HCT116 (cell line): ENCODE measurements at regions not wholly inside any gene's neighbourhood (a gene's known extent, or its start where the extent isn't known, plus 50 kb on each side); places are given as distances from the start of the nearest gene placed in this dataset.
A peak's percentile ranks its signal among the peaks of the same experiment; 100 is the strongest.

ENCODE experiments used
- ATAC-seq: fragments of 200-7000 bp; cut with Tn5 transposase; 2 replicates; pipeline ENCODE4 v1.9.1; 2020; ENCODE audit warnings: mild to moderate bottlenecking, moderate library complexity
- BruUV-seq: library from RNA; stranded (reverse); fragments of 400-500 nt; replicated peaks from 2 replicates; lab custom pipeline; 2021; lab: Mats Ljungman, UMichigan
- CTCF ChIA-PET: fragments of 300-600 bp; sonication (Branson Sonifier 250); formaldehyde crosslinking; loops from one replicate; lab custom pipeline; 2021; ENCODE audit warnings: antibody characterized with exemption; lab: Charles Lee
- POLR2A ChIA-PET: fragments of 300-600, 350-600 bp; sonication (Branson Sonifier 250); formaldehyde crosslinking; loops from one replicate; lab custom pipeline; 2021; ENCODE audit warnings: antibody characterized with exemption; lab: Charles Lee
- RAD21 ChIA-PET, 2 experiments: fragments of 300-600 bp; sonication (Branson Sonifier 250); formaldehyde crosslinking; loops; one replicate each; lab custom pipeline; 2023; ENCODE audit warnings: low total read pairs in 2 of 2; ENCODE audit not compliant: uncharacterized antibody in 2 of 2, unreplicated experiment in 2 of 2, low non-redundant PET in 1 of 2; lab: Charles Lee
- DNase-seq: peaks from one replicate; pipeline ENCODE4 v3.0.0-alpha.2; 2010; ENCODE audit warnings: low read depth, low spot score
- H2AFZ ChIP-seq: fragments of 200-600 bp; shearing (Covaris generic), sonication (generic); 2 replicates; pipeline ENCODE4 v1.6.1; 2017; ENCODE audit warnings: low read depth, mixed run types, mixed read lengths, antibody characterized with exemption, low read length; ENCODE audit not compliant: poor library complexity, severe bottlenecking
- H3K27ac ChIP-seq: 2 replicates; pipeline ENCODE4 v1.5.1; 2012; ENCODE audit warnings: low read depth, low read length
- H3K27me3 ChIP-seq: fragments of 200-600 bp; sonication (generic); 2 replicates; pipeline ENCODE4 v1.6.1; 2016; ENCODE audit warnings: mixed run types, low read length, mixed read lengths; ENCODE audit not compliant: insufficient read depth
- H3K36me3 ChIP-seq, 2 experiments: fragments of 200-500 bp in 1 of 2; fragments of 200-600 bp in 1 of 2; sonication (Bioruptor generic) in 1 of 2; sonication (generic) in 1 of 2; 2 replicates each; pipeline versions ENCODE4 v1.5.1 to v1.6.1; 2014 to 2016; ENCODE audit warnings: low read length in 2 of 2, inconsistent platforms in 1 of 2, mixed read lengths in 1 of 2, mixed run types in 1 of 2; ENCODE audit not compliant: insufficient read depth in 2 of 2, control insufficient read depth in 1 of 2
- H3K4me1 ChIP-seq, 2 experiments: fragments of 200-600 bp in 1 of 2; sonication (generic) in 1 of 2; 2 replicates each; pipeline versions ENCODE4 v1.5.1 to v1.6.1; 2012 to 2017; ENCODE audit warnings: low read length in 2 of 2, inconsistent platforms in 1 of 2, mild to moderate bottlenecking in 1 of 2, mixed read lengths in 1 of 2, mixed run types in 1 of 2, moderate library complexity in 1 of 2; ENCODE audit not compliant: insufficient read depth in 2 of 2, control insufficient read depth in 1 of 2
- H3K4me2 ChIP-seq: fragments of 200-600 bp; sonication (generic); 2 replicates; pipeline ENCODE4 v1.6.1; 2017; ENCODE audit warnings: mixed run types, low read length, mixed read lengths
- H3K4me3 ChIP-seq, 2 experiments: fragments of 200-600 bp in 1 of 2; sonication (generic) in 1 of 2; replicated peaks in 1 of 2; 2 replicates each; pipeline ENCODE4 v1.5.1; 2011 to 2016; ENCODE audit warnings: low read length in 2 of 2, control low read depth in 1 of 2, low read depth in 1 of 2, mild to moderate bottlenecking in 1 of 2, mixed read lengths in 1 of 2, mixed run types in 1 of 2
- H3K79me2 ChIP-seq: fragments of 200-600 bp; sonication (generic); 2 replicates; pipeline ENCODE4 v1.6.1; 2017; ENCODE audit warnings: mild to moderate bottlenecking, mixed run types, low read length, moderate library complexity, mixed read lengths; ENCODE audit not compliant: insufficient read depth
- H3K9ac ChIP-seq: fragments of 200-600 bp; sonication (generic); 2 replicates; pipeline ENCODE4 v1.6.1; 2016; ENCODE audit warnings: low read length, mixed read lengths
- H3K9me2 ChIP-seq: fragments of 200-600 bp; sonication (generic), shearing (Covaris generic); 2 replicates; pipeline ENCODE4 v1.6.1; 2017; ENCODE audit warnings: mixed run types, mild to moderate bottlenecking, moderate library complexity; ENCODE audit not compliant: insufficient read depth
- H3K9me3 ChIP-seq, 2 experiments: fragments of 200-500 bp in 1 of 2; fragments of 200-600 bp in 1 of 2; sonication (Bioruptor generic) in 1 of 2; sonication (generic) in 1 of 2; 2 replicates each; pipeline ENCODE4 v1.6.1; 2014 to 2017; ENCODE audit warnings: low read length in 2 of 2, mixed read lengths in 2 of 2, inconsistent platforms in 1 of 2, low read depth in 1 of 2, mild to moderate bottlenecking in 1 of 2, mixed run types in 1 of 2, moderate library complexity in 1 of 2; ENCODE audit not compliant: control insufficient read depth in 1 of 2, insufficient read depth in 1 of 2
- H4K20me1 ChIP-seq: fragments of 200-600 bp; sonication (generic), shearing (Covaris generic); 2 replicates; pipeline ENCODE4 v1.6.1; 2017; ENCODE audit warnings: mixed run types, mild to moderate bottlenecking, moderate library complexity; ENCODE audit not compliant: insufficient read depth
- CBX3 ChIP-seq: IDR thresholded peaks from 2 replicates; pipeline ENCODE4 v1.6.1; 2012; ENCODE audit warnings: low read depth
- EZH2 ChIP-seq: fragments of 200-600 bp; sonication (generic); IDR thresholded peaks from 2 replicates; pipeline ENCODE4 v1.6.1; 2017; ENCODE audit warnings: antibody characterized with exemption, mixed run types
- JUND ChIP-seq: IDR thresholded peaks from 2 replicates; pipeline ENCODE4 v1.6.1; 2012
- MAX ChIP-seq: IDR thresholded peaks from 2 replicates; pipeline ENCODE4 v1.6.1; 2012
- POLR2A ChIP-seq: IDR thresholded peaks from 2 replicates; pipeline ENCODE4 v1.7.0; 2011; ENCODE audit warnings: borderline replicate concordance; ENCODE audit not compliant: insufficient read depth, insufficient read length; ENCODE audit errors: extremely low read depth
- TCF7L2 ChIP-seq: IDR thresholded peaks from 2 replicates; pipeline ENCODE4 v1.7.0; 2011; ENCODE audit warnings: borderline replicate concordance, inconsistent platforms; ENCODE audit not compliant: insufficient read depth, insufficient read length; ENCODE audit errors: extremely low read depth
- YY1 ChIP-seq: IDR thresholded peaks from 2 replicates; pipeline ENCODE4 v1.6.1; 2011; ENCODE audit warnings: low read length, low read depth, moderate library complexity, mild to moderate bottlenecking; ENCODE audit not compliant: insufficient replicate concordance; ENCODE audit errors: extremely low read depth
- ZNF274 ChIP-seq: fragments of 200-500 bp; sonication (Bioruptor generic); IDR thresholded peaks from 2 replicates; pipeline ENCODE4 v1.6.1; 2014; ENCODE audit warnings: mild to moderate bottlenecking, low read depth, low read length, inconsistent platforms
- intact Hi-C: fragments of 100-400 bp; cut with micrococcal nuclease; formaldehyde crosslinking; loops from 2 replicates; pipeline ENCODE4 v1.10.0; 2022
- TF ChIP-seq, protein P1 (sequence below): IDR thresholded peaks from 2 replicates; pipeline ENCODE4 v1.6.1; 2012; ENCODE audit warnings: low read depth
- TF ChIP-seq, protein P2 (sequence below), 3 experiments: fragments of 200-600 bp in 1 of 3; sonication (generic) in 1 of 3; IDR thresholded peaks in 2 of 3; conservative IDR thresholded peaks in 1 of 3; 2 replicates each; pipeline ENCODE4 v1.5.1; 2012 to 2017; ENCODE audit warnings: low read depth in 2 of 3, low read length in 2 of 3, antibody characterized with exemption in 1 of 3, borderline replicate concordance in 1 of 3, control low read depth in 1 of 3, mild to moderate bottlenecking in 1 of 3, mixed read lengths in 1 of 3, mixed run types in 1 of 3, moderate library complexity in 1 of 3; ENCODE audit not compliant: insufficient read depth in 1 of 3

- no peak for TF ChIP-seq ZNF274
Measured at GRCh38 chr5:26563979-26564378, 474.4 kb downstream of the CDH9 start (continued).

GRCh38 chr5:26553079-26553478 is 485.3 kb downstream of the CDH9 start:
- Histone ChIP-seq H3K4me1 (no peaks in the 10 kb centered on the region), H3K36me3 (no peaks in the 10 kb centered on the region), H3K4me3 (no peak overlapping the region), H3K9ac (no peak overlapping the region), H3K27ac (no peak overlapping the region), H4K20me1 (no peaks in the 10 kb centered on the region), H3K79me2 (no peaks in the 10 kb centered on the region), H3K9me3 (peaks cover 7 to 12% of the 10 kb centered on the region in 2 experiments; a peak in 3 of 4 replicates), H3K9me2 (no peaks in the 10 kb centered on the region)
- no TSS peak for BruUV-seq
- ChIA-PET RAD21 (no interaction called here), POLR2A (no interaction called here), CTCF (no interaction called here)
- ATAC-seq: no peak
- intact Hi-C loops: no loop called here
- no peak for TF ChIP-seq CBX3
- TF ChIP-seq TCF7L2: peak; percentile 86
- TF ChIP-seq, all 23 proteins: peak for 1
- no peaks in the 10 kb centered on the region for H3K27me3 ChIP-seq
- no peak for DNase-seq
- H2AFZ ChIP-seq: no peak overlapping the region
- H3K4me2 ChIP-seq: no peak overlapping the region

GRCh38 chr5:26543987-26544386 is 494.4 kb downstream of the CDH9 start:
- no peak for ATAC-seq
- intact Hi-C loops: no loop called here
- H3K4me1 ChIP-seq: no peaks in the 10 kb centered on the region
- no TSS peak for BruUV-seq
- no peak overlapping the region for H2AFZ ChIP-seq
- no peaks in the 10 kb centered on the region for H3K9me2 ChIP-seq
- H3K4me3 ChIP-seq: no peak overlapping the region
- RAD21 ChIA-PET: no interaction called here
- H3K4me2 ChIP-seq: no peak overlapping the region
- H3K9ac ChIP-seq: no peak overlapping the region
- H3K36me3 ChIP-seq: no peaks in the 10 kb centered on the region
- no peaks in the 10 kb centered on the region for H3K79me2 ChIP-seq
- DNase-seq: no peak
- no peaks in the 10 kb centered on the region for H3K27me3 ChIP-seq
- no peak overlapping the region for H3K27ac ChIP-seq
- H4K20me1 ChIP-seq: no peaks in the 10 kb centered on the region
- POLR2A ChIA-PET: no interaction called here
- H3K9me3 ChIP-seq: peaks cover 4 to 8% of the 10 kb centered on the region in 2 experiments; a peak in 2 of 4 replicates
- CTCF ChIA-PET: no interaction called here
- TF ChIP-seq EZH2 (no peak), ZNF274 (no peak), TCF7L2 (no peak), POLR2A (no peak), YY1 (no peak), CBX3 (no peak), JUND (no peak), MAX (no peak)
- TF ChIP-seq, protein P1, sequence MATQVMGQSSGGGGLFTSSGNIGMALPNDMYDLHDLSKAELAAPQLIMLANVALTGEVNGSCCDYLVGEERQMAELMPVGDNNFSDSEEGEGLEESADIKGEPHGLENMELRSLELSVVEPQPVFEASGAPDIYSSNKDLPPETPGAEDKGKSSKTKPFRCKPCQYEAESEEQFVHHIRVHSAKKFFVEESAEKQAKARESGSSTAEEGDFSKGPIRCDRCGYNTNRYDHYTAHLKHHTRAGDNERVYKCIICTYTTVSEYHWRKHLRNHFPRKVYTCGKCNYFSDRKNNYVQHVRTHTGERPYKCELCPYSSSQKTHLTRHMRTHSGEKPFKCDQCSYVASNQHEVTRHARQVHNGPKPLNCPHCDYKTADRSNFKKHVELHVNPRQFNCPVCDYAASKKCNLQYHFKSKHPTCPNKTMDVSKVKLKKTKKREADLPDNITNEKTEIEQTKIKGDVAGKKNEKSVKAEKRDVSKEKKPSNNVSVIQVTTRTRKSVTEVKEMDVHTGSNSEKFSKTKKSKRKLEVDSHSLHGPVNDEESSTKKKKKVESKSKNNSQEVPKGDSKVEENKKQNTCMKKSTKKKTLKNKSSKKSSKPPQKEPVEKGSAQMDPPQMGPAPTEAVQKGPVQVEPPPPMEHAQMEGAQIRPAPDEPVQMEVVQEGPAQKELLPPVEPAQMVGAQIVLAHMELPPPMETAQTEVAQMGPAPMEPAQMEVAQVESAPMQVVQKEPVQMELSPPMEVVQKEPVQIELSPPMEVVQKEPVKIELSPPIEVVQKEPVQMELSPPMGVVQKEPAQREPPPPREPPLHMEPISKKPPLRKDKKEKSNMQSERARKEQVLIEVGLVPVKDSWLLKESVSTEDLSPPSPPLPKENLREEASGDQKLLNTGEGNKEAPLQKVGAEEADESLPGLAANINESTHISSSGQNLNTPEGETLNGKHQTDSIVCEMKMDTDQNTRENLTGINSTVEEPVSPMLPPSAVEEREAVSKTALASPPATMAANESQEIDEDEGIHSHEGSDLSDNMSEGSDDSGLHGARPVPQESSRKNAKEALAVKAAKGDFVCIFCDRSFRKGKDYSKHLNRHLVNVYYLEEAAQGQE: no peak
- TF ChIP-seq, protein P2, sequence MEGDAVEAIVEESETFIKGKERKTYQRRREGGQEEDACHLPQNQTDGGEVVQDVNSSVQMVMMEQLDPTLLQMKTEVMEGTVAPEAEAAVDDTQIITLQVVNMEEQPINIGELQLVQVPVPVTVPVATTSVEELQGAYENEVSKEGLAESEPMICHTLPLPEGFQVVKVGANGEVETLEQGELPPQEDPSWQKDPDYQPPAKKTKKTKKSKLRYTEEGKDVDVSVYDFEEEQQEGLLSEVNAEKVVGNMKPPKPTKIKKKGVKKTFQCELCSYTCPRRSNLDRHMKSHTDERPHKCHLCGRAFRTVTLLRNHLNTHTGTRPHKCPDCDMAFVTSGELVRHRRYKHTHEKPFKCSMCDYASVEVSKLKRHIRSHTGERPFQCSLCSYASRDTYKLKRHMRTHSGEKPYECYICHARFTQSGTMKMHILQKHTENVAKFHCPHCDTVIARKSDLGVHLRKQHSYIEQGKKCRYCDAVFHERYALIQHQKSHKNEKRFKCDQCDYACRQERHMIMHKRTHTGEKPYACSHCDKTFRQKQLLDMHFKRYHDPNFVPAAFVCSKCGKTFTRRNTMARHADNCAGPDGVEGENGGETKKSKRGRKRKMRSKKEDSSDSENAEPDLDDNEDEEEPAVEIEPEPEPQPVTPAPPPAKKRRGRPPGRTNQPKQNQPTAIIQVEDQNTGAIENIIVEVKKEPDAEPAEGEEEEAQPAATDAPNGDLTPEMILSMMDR (IDR thresholded peaks at IDR 0.05 in 2 of 3, conservative IDR thresholded peaks at IDR 0.05 in 1 of 3; ENCODE audit: borderline replicate concordance in 1 of 3, insufficient read depth in 1 of 3, low read depth in 2 of 3, low read length in 2 of 3): no peak
